ENCODE measurements at regions not wholly inside any gene's neighbourhood (a gene's known extent, or its start where the extent isn't known, plus 50 kb on each side); places are given as distances from the start of the nearest gene placed in this dataset.

DNA sequence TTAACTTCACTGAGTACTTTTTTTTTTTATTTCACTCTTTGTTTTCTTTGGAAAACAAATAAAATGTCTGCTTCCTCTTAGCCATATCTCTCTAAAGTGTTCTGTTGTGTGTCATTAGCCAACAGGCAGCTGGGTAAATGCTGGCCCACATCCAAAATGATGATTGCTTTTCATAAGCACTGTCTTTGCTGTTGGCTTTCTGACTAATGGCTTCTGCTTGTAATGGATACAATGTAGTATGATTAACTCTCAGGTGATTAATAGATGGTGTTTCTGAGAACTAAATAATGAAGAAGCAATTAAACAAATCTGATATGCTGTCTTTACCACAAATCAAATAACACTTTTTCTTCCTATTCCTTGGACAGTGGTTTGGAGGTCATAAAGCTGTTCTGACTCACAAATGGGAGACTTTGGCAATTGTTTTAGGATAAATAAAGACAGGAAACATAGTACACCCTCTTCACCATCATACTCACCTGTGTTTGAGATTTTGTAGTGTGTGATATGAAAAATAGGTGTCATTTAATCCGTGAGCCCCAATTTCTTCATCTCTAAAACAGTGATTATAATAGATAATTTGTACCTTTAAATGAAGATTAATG is 888.4 kb downstream of the TSN start:
- H3K36me3 ChIP-seq (ENCODE audit: insufficient read depth in 1 of 2, low read depth in 1 of 2) = no peaks in the 10 kb centered on the region
- 87 to 88% (median 88%) methylated on average over 1 of the region's 1 CpG for WGBS, 3 donors
- TF ChIP-seq, protein P1, sequence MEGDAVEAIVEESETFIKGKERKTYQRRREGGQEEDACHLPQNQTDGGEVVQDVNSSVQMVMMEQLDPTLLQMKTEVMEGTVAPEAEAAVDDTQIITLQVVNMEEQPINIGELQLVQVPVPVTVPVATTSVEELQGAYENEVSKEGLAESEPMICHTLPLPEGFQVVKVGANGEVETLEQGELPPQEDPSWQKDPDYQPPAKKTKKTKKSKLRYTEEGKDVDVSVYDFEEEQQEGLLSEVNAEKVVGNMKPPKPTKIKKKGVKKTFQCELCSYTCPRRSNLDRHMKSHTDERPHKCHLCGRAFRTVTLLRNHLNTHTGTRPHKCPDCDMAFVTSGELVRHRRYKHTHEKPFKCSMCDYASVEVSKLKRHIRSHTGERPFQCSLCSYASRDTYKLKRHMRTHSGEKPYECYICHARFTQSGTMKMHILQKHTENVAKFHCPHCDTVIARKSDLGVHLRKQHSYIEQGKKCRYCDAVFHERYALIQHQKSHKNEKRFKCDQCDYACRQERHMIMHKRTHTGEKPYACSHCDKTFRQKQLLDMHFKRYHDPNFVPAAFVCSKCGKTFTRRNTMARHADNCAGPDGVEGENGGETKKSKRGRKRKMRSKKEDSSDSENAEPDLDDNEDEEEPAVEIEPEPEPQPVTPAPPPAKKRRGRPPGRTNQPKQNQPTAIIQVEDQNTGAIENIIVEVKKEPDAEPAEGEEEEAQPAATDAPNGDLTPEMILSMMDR (IDR thresholded peaks at IDR 0.05) = no peak
- DNase-seq (no peak), ATAC-seq (no peak)
- no peaks in the 10 kb centered on the region for H3K27me3 ChIP-seq (ENCODE audit: insufficient read depth in 3 of 3, low read length in 2 of 3)
- H3K27ac ChIP-seq = no peak overlapping the region
- H3K9me3 ChIP-seq = no peaks in the 10 kb centered on the region
- no peaks in the 10 kb centered on the region for H3K4me1 ChIP-seq
- intact Hi-C loops (cut with DNase I) = no loop called here
- no peak overlapping the region for H3K4me3 ChIP-seq

DNA sequence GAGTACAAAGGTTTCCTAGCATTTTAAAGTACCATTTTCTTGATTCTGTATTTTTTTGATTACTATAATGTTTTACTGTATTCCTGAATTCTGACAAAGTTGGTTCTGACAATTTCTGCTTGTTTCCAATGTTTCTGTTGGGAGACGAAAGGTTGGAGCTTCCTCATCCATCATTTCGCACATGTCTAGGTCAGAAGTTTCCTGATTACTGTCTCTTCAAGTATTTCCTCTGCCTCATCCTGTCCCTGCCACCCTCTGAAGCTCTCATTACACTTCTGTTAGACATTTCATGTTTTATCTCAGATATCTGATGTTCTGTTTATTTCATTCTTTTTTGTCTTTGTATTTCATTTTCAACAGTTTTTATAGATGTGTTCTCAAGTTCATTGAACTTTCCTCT is 895.8 kb downstream of the TSN start:
- H3K4me3 ChIP-seq = no peak overlapping the region
- WGBS, 3 donors = 74 to 91% (median 83%) methylated on average over 2 of the region's 2 CpGs
- no peaks in the 10 kb centered on the region for H3K4me1 ChIP-seq
- H3K27me3 ChIP-seq (ENCODE audit: insufficient read depth in 3 of 3, low read length in 2 of 3) = no peaks in the 10 kb centered on the region
- H3K27ac ChIP-seq = no peak overlapping the region
- ATAC-seq (no peak), DNase-seq (no peak)
- H3K36me3 ChIP-seq (ENCODE audit: insufficient read depth in 1 of 2, low read depth in 1 of 2) = no peaks in the 10 kb centered on the region
- TF ChIP-seq, protein P1 (IDR thresholded peaks at IDR 0.05) = no peak
- H3K9me3 ChIP-seq = no peaks in the 10 kb centered on the region
- intact Hi-C loops (cut with DNase I) = no loop called here

DNA sequence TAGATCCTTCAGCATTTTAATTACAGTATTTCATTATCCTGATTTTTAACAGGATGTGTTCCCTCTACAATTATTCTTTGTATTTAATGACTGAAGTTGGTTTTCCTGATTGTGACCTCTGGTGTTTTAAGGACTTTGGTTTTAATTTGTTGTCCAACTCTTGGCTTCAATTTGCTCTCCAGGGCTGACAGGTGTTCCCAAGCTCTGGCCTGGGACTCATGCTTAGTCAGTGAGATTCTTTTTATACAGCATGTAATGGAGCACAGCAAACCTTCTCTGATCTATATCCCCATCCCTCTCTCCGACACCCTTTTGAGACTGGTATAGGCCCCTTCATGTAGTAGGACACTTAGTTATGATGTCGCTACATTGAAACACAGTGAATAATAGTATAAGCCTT is 896.3 kb downstream of the TSN start:
- DNase-seq (no peak), ATAC-seq (no peak)
- Histone ChIP-seq H3K36me3 (ENCODE audit: insufficient read depth in 1 of 2, low read depth in 1 of 2) (no peaks in the 10 kb centered on the region), H3K27ac (no peak overlapping the region), H3K4me3 (no peak overlapping the region), H3K27me3 (ENCODE audit: insufficient read depth in 3 of 3, low read length in 2 of 3) (no peaks in the 10 kb centered on the region), H3K9me3 (no peaks in the 10 kb centered on the region), H3K4me1 (no peaks in the 10 kb centered on the region)
- 86 to 92% (median 89%) methylated on average over 2 of the region's 2 CpGs for WGBS, 3 donors
- TF ChIP-seq, protein P1 (IDR thresholded peaks at IDR 0.05) = no peak
- intact Hi-C loops (cut with DNase I) = no loop called here

DNA sequence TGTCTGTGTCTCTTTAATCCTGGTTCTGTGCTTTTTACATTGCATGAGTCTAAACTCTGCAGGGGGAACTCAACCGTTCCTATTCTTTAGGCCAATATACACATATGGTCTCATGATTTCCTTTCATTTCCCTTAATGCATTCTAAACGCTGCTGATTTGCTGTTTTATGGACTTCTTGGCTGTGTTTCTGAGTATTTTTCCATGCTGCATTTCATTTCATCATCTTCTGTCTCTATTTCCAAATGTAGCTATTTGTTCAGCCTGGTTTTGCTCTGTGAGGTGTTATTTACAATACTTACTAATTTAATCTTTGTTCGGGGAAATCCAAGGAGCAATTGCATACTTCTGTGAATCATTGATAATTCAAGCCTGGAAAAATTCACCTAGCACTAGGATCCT is 897.2 kb downstream of the TSN start:
- Histone ChIP-seq H3K36me3 (ENCODE audit: insufficient read depth in 1 of 2, low read depth in 1 of 2) (no peaks in the 10 kb centered on the region), H3K4me3 (no peak overlapping the region), H3K9me3 (no peaks in the 10 kb centered on the region), H3K27ac (no peak overlapping the region), H3K4me1 (no peaks in the 10 kb centered on the region), H3K27me3 (ENCODE audit: insufficient read depth in 3 of 3, low read length in 2 of 3) (no peaks in the 10 kb centered on the region)
- DNase-seq (no peak), ATAC-seq (no peak)
- 34% methylated on average over 3 of the region's 3 CpGs for WGBS, 3 donors
- intact Hi-C loops (cut with DNase I) = no loop called here
- TF ChIP-seq, protein P1 (IDR thresholded peaks at IDR 0.05) = no peak

DNA sequence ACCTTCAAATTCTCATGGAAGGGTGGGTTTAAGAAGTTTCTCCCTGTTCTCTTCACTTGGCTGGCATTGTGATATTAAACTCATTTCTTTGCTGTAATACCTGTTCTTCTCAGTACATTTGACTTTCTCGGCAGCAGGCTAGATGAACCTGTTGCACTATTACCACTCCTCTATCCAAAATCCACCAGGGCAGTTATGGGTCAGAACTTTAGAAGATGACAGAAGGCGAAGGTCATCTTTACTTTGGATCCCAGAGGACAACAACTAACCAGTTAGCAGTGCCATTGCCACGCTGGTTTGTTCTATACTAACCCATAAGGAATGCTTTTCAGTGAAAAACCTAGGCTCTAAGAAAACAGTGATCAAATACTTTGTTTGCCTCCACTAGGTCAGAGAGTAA is 901.0 kb downstream of the TSN start:
- WGBS, 3 donors = 84 to 88% (median 85%) methylated on average over 3 of the region's 3 CpGs
- DNase-seq (no peak), ATAC-seq (no peak)
- Histone ChIP-seq H3K4me1 (no peaks in the 10 kb centered on the region), H3K4me3 (no peak overlapping the region), H3K9me3 (no peaks in the 10 kb centered on the region), H3K36me3 (ENCODE audit: insufficient read depth in 1 of 2, low read depth in 1 of 2) (no peaks in the 10 kb centered on the region), H3K27me3 (ENCODE audit: insufficient read depth in 3 of 3, low read length in 2 of 3) (no peaks in the 10 kb centered on the region), H3K27ac (no peak overlapping the region)
- intact Hi-C loops (cut with DNase I) = no loop called here
- TF ChIP-seq, protein P1 (IDR thresholded peaks at IDR 0.05) = no peak
